NCI-H187 (cell line): ENCODE measurements at regions not wholly inside any gene's neighbourhood (a gene's known extent, or its start where the extent isn't known, plus 50 kb on each side); places are given as distances from the start of the nearest gene placed in this dataset.

ENCODE experiments used
- DNase-seq, 2 experiments: peaks; one replicate each; lab custom pipeline; 2025; lab: John Stamatoyannopoulos, UW

GRCh38 chr13:106961651-106962050, 393.7 kb upstream of the ARGLU1 start:
- DNase-seq = no peak

GRCh38 chr13:106961216-106961615, 393.3 kb upstream of the ARGLU1 start:
- DNase-seq = no peak

GRCh38 chr13:106958621-106959048, 390.7 kb upstream of the ARGLU1 start:
- no peak for DNase-seq

DNA sequence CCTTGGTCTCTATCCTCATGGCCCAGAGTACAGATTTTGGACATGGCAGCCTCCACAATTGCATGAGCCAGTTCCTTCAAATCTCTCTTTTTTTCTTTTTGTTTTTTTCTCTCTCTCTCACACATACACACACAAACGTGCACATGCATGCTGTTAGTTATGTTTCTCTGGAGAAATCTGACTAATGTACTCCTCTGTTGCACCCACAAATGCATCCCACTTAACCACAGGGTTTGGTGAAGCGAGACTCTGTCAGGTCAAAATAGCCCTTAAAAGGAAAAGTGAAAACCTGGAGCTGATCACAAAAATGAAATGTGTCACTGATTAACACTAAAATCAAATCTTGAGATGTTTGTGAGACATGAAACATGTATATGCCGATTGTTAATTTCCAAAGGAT, 374.6 kb upstream of the ARGLU1 start:
- no peak for DNase-seq

GRCh38 chr13:106941779-106942178, 373.8 kb upstream of the ARGLU1 start:
- no peak for DNase-seq

DNA sequence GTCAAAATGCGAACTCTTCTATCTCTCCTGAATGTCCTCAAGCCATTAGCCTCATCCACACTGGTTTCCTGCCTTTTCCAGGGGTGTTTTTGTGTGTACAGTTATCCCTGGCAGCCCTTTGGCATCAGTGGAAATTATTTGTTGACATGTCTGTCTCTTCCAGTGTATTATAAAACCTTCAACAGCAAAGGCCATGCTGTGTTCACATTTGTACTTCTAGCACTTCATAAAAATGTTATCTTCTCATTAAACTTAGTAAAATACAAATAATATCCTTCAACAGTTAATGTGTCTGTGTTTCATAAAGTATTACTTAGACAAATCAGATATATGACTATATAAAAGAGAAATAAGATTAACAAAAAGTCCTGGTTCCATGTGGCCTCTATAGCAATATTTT, 359.5 kb upstream of the ARGLU1 start:
- no peak for DNase-seq

DNA sequence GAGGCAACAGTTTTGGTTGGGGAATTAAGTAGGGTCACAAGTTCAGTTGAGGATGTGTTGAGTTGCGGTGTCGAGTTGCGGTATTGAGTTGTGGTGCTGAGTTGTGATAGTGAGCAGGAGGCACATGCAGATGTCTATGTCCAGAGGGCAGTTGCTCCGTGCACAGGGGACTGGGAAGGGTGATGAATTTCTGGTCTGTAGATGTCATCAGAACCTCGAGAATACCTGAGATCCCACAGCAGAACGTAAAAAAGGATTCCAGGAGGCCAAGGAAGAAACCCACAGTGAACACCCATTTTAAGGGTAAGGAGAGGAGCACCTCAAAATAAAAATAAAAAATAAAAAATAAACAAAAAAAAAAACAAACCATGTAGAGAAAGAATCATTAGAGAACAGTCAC, 354.4 kb upstream of the ARGLU1 start:
- no peak for DNase-seq

GRCh38 chr13:106919638-106920037, 351.7 kb upstream of the ARGLU1 start:
- no peak for DNase-seq

- DNase-seq = no peak
Measured at GRCh38 chr13:106919133-106919532, 351.2 kb upstream of the ARGLU1 start.

- DNase-seq = no peak
Measured at GRCh38 chr13:106918557-106918860, 350.6 kb upstream of the ARGLU1 start.

DNA sequence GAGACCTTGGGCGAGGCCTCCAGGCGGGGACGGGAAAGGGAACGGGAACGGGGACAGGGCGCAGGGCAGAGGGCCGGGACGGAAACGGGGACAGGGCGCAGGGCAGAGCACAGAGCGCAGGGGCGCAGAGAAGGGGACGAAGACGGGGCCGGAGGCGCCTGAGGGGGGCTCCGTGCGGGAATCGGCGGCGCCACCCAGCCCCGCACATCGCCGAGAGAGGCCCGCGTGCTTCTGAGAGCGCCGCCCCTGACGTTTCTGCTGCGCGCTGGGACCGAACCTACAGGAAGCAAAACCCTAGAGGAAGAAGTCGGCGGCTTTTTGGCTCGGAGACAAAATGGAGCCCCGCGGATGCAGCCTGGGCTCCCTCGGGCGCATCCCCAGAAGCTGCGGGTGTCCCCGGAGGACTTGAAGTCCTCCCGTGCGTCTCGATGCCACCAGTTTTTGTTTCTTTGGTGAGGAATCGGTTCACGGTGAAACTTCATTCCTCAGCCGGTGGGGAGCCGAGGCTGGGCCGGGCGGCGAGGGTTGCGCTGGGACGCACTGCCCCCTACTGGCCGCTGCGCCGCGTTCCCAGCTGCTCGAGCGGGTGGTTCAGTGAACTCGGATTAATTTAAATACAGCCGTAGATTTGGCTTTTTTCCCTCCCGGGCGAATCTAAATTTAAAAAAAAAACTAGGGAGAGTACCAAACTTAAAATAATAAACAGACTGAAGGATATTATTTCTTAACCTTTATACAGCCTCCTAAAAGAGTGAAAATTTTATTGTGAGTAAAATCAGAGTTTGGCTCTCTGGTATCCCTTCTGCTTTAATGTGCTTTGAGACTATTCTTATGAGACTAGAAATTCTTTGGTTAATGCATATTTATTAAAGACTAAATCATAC, 350.0 kb upstream of the ARGLU1 start:
- peak; percentile 78 to 85 for DNase-seq

DNA sequence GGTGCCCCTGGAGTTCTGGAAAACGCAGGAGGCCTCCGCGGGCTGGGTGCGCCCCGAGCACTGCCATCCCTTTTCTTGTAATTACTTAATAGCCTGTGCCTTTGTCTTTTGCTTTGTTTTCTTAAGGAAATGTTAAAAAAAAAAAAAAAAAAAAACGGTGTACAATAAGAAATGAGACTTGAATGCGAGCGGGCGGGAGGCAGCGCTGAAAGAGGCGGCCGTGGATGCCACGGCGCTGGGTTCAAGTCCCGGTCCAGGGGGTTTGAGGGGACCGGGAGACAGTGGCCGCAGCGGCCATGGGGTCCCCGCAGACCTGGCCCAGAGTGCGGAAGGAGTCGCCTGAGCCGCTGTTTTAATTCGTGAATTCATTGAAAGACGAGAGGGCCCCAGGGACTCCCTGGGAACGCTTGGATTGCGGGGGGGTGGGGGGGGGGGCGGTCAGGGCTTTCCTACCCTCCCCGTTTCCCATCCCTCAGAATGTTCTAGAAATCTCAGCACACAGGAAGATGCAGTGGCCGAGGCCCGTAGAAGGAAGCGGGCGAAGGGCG, 349.2 kb upstream of the ARGLU1 start:
- no peak for DNase-seq

DNA sequence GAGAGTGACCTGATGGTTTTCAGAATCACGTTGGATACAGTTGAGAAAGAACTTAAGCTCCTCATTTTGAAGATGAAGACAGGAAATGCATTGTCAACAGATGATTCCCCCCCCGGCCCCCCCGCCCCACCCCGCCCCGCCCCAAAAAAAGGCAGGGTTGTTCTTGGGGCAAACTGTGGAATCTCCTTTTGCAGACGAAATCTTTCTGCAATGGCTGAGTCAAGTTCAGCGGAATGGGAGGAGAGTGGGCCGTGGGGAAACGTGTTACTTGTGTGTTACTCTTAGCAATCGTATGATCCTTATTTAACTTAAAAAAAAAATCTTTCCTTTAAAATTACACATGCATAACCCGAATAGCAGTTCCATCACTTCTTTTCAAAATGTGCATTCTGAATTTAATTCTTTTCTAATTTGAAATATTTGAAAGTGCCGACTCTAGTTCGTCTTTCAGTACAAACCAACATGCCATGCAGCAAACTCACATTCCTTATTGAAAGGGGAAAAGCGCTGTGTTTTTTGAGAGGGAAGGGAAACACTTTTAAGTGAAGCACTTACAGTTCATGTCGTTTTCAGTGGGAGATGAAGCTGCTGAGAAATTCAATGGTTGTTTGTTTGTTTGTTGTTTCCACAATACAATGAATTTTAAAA, 348.5 kb upstream of the ARGLU1 start:
- DNase-seq = no peak

- DNase-seq = no peak
Measured at GRCh38 chr13:106915146-106915545, 347.2 kb upstream of the ARGLU1 start.

DNA sequence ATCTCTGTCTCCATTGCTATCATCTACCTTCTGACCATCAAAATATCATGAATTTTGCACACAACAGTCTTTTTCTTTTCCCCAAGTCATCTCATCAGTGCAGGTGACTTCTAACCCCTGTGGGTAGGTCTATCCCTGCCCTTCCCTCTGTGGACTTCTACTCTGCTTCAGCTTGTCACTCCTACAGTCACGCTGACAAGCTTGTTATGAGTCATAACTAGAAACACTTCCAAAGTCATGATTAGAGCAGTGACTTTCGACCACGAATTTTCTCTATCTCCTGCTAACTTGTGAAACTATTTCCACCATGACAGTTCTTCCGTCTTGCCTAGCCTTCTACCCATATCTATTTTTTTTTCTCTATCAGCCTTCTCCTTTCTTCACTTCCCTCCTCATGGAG, 343.7 kb upstream of the ARGLU1 start:
- DNase-seq = no peak

- DNase-seq = no peak
Measured at GRCh38 chr13:106911020-106911419, 343.1 kb upstream of the ARGLU1 start.

- DNase-seq = no peak
Measured at GRCh38 chr13:106906426-106906996, 338.6 kb upstream of the ARGLU1 start.

- no peak for DNase-seq
Measured at GRCh38 chr13:106905380-106906162, 337.6 kb upstream of the ARGLU1 start.

DNA sequence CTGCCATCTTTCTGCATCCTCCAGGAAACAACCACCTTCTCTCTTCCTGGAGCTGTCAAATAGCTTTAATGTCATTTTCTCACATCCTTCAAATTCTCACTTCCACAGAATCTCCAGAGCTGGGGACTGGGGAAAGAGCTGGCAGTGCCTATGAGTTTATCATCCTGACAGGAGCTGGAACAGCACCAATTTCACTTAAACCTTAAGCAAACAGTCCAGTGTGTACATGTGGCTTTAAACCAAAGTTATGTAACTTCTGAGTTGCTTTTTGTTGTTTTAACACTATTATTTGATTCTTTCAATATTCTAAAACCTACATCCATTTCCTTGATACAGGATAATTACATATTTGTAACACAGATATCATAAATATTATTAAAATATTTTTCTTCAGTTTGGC, 331.5 kb upstream of the ARGLU1 start:
- DNase-seq = no peak

GRCh38 chr13:106898231-106898630, 330.3 kb upstream of the ARGLU1 start:
- no peak for DNase-seq

GRCh38 chr13:106888148-106888547, 320.2 kb upstream of the ARGLU1 start:
- no peak for DNase-seq

- no peak for DNase-seq
Measured at GRCh38 chr13:106887686-106888085, 319.7 kb upstream of the ARGLU1 start.
